SK-N-SH treated with all-trans-retinoic acid at 6 μM for 48 hours (cell line): ENCODE measurements at regions not wholly inside any gene's neighbourhood (a gene's known extent, or its start where the extent isn't known, plus 50 kb on each side); places are given as distances from the start of the nearest gene placed in this dataset.
"Not testable (repeated sequence)": the region's sequence is repeated elsewhere in the genome, so short reads cannot be mapped to it uniquely, and the experiment has no call there.

ENCODE experiments used
- ATAC-seq: fragments of 200-7000 bp; cut with Tn5 transposase; 3 replicates; pipeline ENCODE4 v1.9.1; 2020; ENCODE audit warnings: mild to moderate bottlenecking, moderate library complexity
- ARNTL ChIP-seq: fragments of 450-650 bp; formaldehyde crosslinking; IDR thresholded peaks from 2 replicates; pipeline ENCODE4 v1.5.0; 2020; ENCODE audit warnings: low read depth, mild to moderate bottlenecking, moderate library complexity, borderline replicate concordance
- BACH2 ChIP-seq: fragments of 250-450 bp; sonication (Bioruptor Pico); IDR thresholded peaks from 2 replicates; pipeline ENCODE4 v1.9.0; 2021; ENCODE audit warnings: mild to moderate bottlenecking, borderline replicate concordance
- CSDC2 ChIP-seq: fragments of 250-450 bp; sonication (Bioruptor Pico); IDR thresholded peaks from 2 replicates; pipeline ENCODE4 v1.5.0; 2020; ENCODE audit warnings: mild to moderate bottlenecking, moderate library complexity
- CSRNP3 ChIP-seq: fragments of 250-450 bp; sonication (Bioruptor Pico); IDR thresholded peaks from 2 replicates; pipeline ENCODE4 v1.5.1; 2021; ENCODE audit warnings: mild to moderate bottlenecking, moderate library complexity
- ESRRG ChIP-seq: fragments of 250-450 bp; sonication (Bioruptor Pico); IDR thresholded peaks from 2 replicates; pipeline ENCODE4 v1.6.1; 2021; ENCODE audit warnings: mild to moderate bottlenecking
- GLIS3 ChIP-seq: fragments of 250-450 bp; sonication (Bioruptor Pico); IDR thresholded peaks from 2 replicates; pipeline ENCODE4 v1.5.0; 2020; ENCODE audit warnings: mild to moderate bottlenecking, moderate library complexity
- ISL1 ChIP-seq: fragments of 250-450 bp; sonication (Bioruptor Pico); IDR thresholded peaks from 2 replicates; pipeline ENCODE4 v2.1.2; 2022; ENCODE audit warnings: mild to moderate bottlenecking, moderate library complexity
- OSR1 ChIP-seq: fragments of 250-450 bp; sonication (Bioruptor Pico); IDR thresholded peaks from 2 replicates; pipeline ENCODE4 v1.8.0; 2022; ENCODE audit warnings: moderate library complexity, mild to moderate bottlenecking, inconsistent platforms
- PPARA ChIP-seq: fragments of 250-450 bp; sonication (Bioruptor Pico); IDR thresholded peaks from 2 replicates; pipeline ENCODE4 v1.5.0; 2020; ENCODE audit warnings: mild to moderate bottlenecking, borderline replicate concordance
- RARB ChIP-seq: fragments of 250-450 bp; sonication (Bioruptor Pico); IDR thresholded peaks from 2 replicates; pipeline ENCODE4 v1.8.0; 2021; ENCODE audit warnings: mild to moderate bottlenecking, moderate library complexity
- SNAI2 ChIP-seq: fragments of 250-450 bp; sonication (Bioruptor Pico); IDR thresholded peaks from 2 replicates; pipeline ENCODE4 v1.5.0; 2020; ENCODE audit warnings: mild to moderate bottlenecking, moderate library complexity
- TCF4 ChIP-seq: fragments of 250-450 bp; sonication (Bioruptor Pico); IDR thresholded peaks from 2 replicates; pipeline ENCODE4 v1.8.0; 2021; ENCODE audit warnings: mild to moderate bottlenecking, moderate library complexity, borderline replicate concordance
- TOX ChIP-seq: fragments of 250-450 bp; sonication (Bioruptor Pico); IDR thresholded peaks from 2 replicates; pipeline ENCODE4 v1.8.0; 2021; ENCODE audit warnings: mild to moderate bottlenecking, moderate library complexity, borderline replicate concordance
- ZC3H10 ChIP-seq: fragments of 250-450 bp; sonication (Bioruptor Pico); IDR thresholded peaks from 2 replicates; pipeline ENCODE4 v1.5.1; 2021; ENCODE audit warnings: mild to moderate bottlenecking, moderate library complexity
- ZFP3 ChIP-seq: fragments of 250-450 bp; sonication (Bioruptor Pico); IDR thresholded peaks from 2 replicates; pipeline ENCODE4 v1.5.0; 2020; ENCODE audit warnings: mild to moderate bottlenecking, moderate library complexity
- ZFP30 ChIP-seq: fragments of 450-650 bp; formaldehyde crosslinking; IDR thresholded peaks from 2 replicates; pipeline ENCODE4 v1.5.0; 2022; ENCODE audit warnings: mild to moderate bottlenecking, moderate library complexity
- ZNF565 ChIP-seq: fragments of 450-650 bp; formaldehyde crosslinking; conservative IDR thresholded peaks from 2 replicates; pipeline ENCODE4 v1.5.0; 2020; ENCODE audit warnings: low read depth, mild to moderate bottlenecking, moderate library complexity
- ZNF70 ChIP-seq: fragments of 450-650 bp; formaldehyde crosslinking; IDR thresholded peaks from 2 replicates; pipeline ENCODE4 v1.5.0; 2020; ENCODE audit warnings: mild to moderate bottlenecking, moderate library complexity
- ZNF8 ChIP-seq: fragments of 450-650 bp; formaldehyde crosslinking; IDR thresholded peaks from 2 replicates; pipeline ENCODE4 v1.5.0; 2020; ENCODE audit warnings: mild to moderate bottlenecking, moderate library complexity
- TF ChIP-seq, protein P1 (sequence below): fragments of 250-450 bp; sonication (Bioruptor Pico); IDR thresholded peaks from 2 replicates; pipeline ENCODE4 v1.8.0; 2020; ENCODE audit warnings: mild to moderate bottlenecking, moderate library complexity, borderline replicate concordance
- TF ChIP-seq, protein P2 (sequence below): fragments of 250-450 bp; sonication (Bioruptor Pico); IDR thresholded peaks from 2 replicates; pipeline ENCODE4 v1.5.0; 2020; ENCODE audit warnings: mild to moderate bottlenecking, moderate library complexity
- TF ChIP-seq, protein P3 (sequence below): fragments of 250-450 bp; sonication (Bioruptor Pico); IDR thresholded peaks from 2 replicates; pipeline ENCODE4 v1.5.1; 2020; ENCODE audit warnings: low read depth, mild to moderate bottlenecking, moderate library complexity
- TF ChIP-seq, protein P4 (sequence below): fragments of 250-450 bp; sonication (Bioruptor Pico); IDR thresholded peaks from 2 replicates; pipeline ENCODE4 v1.8.0; 2021; ENCODE audit warnings: low read depth, mild to moderate bottlenecking, moderate library complexity, borderline replicate concordance

- ATAC-seq: no peak
- TF ChIP-seq, protein P1, sequence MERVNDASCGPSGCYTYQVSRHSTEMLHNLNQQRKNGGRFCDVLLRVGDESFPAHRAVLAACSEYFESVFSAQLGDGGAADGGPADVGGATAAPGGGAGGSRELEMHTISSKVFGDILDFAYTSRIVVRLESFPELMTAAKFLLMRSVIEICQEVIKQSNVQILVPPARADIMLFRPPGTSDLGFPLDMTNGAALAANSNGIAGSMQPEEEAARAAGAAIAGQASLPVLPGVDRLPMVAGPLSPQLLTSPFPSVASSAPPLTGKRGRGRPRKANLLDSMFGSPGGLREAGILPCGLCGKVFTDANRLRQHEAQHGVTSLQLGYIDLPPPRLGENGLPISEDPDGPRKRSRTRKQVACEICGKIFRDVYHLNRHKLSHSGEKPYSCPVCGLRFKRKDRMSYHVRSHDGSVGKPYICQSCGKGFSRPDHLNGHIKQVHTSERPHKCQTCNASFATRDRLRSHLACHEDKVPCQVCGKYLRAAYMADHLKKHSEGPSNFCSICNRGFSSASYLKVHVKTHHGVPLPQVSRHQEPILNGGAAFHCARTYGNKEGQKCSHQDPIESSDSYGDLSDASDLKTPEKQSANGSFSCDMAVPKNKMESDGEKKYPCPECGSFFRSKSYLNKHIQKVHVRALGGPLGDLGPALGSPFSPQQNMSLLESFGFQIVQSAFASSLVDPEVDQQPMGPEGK (CRISPR knock-in tag): no peak
- no peak for TF ChIP-seq CSDC2 (CRISPR knock-in tag)
- no peak for TF ChIP-seq BACH2
- TF ChIP-seq, protein P2, sequence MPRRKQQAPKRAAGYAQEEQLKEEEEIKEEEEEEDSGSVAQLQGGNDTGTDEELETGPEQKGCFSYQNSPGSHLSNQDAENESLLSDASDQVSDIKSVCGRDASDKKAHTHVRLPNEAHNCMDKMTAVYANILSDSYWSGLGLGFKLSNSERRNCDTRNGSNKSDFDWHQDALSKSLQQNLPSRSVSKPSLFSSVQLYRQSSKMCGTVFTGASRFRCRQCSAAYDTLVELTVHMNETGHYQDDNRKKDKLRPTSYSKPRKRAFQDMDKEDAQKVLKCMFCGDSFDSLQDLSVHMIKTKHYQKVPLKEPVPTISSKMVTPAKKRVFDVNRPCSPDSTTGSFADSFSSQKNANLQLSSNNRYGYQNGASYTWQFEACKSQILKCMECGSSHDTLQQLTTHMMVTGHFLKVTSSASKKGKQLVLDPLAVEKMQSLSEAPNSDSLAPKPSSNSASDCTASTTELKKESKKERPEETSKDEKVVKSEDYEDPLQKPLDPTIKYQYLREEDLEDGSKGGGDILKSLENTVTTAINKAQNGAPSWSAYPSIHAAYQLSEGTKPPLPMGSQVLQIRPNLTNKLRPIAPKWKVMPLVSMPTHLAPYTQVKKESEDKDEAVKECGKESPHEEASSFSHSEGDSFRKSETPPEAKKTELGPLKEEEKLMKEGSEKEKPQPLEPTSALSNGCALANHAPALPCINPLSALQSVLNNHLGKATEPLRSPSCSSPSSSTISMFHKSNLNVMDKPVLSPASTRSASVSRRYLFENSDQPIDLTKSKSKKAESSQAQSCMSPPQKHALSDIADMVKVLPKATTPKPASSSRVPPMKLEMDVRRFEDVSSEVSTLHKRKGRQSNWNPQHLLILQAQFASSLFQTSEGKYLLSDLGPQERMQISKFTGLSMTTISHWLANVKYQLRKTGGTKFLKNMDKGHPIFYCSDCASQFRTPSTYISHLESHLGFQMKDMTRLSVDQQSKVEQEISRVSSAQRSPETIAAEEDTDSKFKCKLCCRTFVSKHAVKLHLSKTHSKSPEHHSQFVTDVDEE (CRISPR knock-in tag): no peak
- TF ChIP-seq, protein P3, sequence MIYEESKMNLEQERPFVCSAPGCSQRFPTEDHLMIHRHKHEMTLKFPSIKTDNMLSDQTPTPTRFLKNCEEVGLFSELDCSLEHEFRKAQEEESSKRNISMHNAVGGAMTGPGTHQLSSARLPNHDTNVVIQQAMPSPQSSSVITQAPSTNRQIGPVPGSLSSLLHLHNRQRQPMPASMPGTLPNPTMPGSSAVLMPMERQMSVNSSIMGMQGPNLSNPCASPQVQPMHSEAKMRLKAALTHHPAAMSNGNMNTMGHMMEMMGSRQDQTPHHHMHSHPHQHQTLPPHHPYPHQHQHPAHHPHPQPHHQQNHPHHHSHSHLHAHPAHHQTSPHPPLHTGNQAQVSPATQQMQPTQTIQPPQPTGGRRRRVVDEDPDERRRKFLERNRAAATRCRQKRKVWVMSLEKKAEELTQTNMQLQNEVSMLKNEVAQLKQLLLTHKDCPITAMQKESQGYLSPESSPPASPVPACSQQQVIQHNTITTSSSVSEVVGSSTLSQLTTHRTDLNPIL (CRISPR knock-in tag): no peak
- TF ChIP-seq, protein P4, sequence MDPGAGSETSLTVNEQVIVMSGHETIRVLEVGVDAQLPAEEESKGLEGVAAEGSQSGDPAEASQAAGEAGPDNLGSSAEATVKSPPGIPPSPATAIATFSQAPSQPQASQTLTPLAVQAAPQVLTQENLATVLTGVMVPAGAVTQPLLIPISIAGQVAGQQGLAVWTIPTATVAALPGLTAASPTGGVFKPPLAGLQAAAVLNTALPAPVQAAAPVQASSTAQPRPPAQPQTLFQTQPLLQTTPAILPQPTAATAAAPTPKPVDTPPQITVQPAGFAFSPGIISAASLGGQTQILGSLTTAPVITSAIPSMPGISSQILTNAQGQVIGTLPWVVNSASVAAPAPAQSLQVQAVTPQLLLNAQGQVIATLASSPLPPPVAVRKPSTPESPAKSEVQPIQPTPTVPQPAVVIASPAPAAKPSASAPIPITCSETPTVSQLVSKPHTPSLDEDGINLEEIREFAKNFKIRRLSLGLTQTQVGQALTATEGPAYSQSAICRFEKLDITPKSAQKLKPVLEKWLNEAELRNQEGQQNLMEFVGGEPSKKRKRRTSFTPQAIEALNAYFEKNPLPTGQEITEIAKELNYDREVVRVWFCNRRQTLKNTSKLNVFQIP: no peak
- no peak for TF ChIP-seq PPARA
- no peak for TF ChIP-seq ZFP30 (CRISPR knock-in tag)
- TF ChIP-seq ZNF8: no peak
- no peak for TF ChIP-seq ZFP3 (CRISPR knock-in tag)
- TF ChIP-seq ZNF565 (CRISPR knock-in tag): no peak
- TF ChIP-seq ZC3H10 (CRISPR knock-in tag): no peak
- no peak for TF ChIP-seq SNAI2
- TF ChIP-seq ARNTL (CRISPR knock-in tag): no peak
- TF ChIP-seq GLIS3: no peak
- TF ChIP-seq ESRRG (CRISPR knock-in tag): no peak
- TF ChIP-seq OSR1 (CRISPR knock-in tag): no peak
- no peak for TF ChIP-seq TCF4
- TF ChIP-seq, all 23 proteins: peak for 0
Measured at GRCh38 chr10:33831591-33831990, 497.1 kb upstream of the NRP1 start.

DNA sequence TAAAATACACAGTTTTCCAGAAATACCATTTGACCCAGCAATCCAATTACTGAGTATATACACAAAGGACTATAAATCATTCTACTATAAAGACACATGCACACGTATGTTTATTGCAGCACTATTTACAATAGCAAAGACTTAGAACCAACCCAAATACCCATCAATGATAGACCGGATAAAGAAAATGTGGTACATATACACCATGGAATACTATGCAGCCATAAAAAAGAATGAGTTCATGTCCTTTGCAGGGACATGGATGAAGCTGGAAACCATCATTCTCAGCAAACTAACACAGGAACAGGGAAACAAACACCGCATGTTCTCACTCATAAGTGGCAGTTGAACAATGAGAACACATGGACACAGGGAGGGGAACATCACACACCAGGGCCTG lies 495.4 kb upstream of the NRP1 start:
- peak; percentile 62; the same call in 1 of the 2 replicates for TF ChIP-seq ZNF8
- TF ChIP-seq, all 23 proteins: peak for 1; not testable (repeated sequence) for 22
- not testable (repeated sequence) for ATAC-seq

DNA sequence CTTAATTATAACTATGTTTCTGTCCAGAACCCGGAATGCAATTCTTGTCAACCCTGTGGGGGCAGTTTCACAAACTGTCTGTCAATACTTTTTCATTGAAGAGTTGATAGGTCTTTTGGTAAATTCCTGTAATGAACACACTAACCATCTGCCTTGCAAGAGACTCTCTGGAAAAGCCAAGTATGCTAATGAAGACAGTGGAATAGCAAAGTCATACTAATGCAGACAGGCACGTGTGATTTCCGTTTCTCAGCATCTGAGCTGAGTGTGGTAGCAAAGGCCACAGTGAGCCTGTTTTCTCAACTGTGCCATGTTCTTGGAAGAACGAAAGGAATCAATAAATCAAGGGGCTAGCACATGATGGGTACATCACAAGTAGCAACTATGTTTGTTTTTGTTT lies 494.1 kb upstream of the NRP1 start:
- ATAC-seq: no peak
- TF ChIP-seq ARNTL (CRISPR knock-in tag) (no peak), GLIS3 (no peak), TOX (CRISPR knock-in tag) (no peak), ZC3H10 (CRISPR knock-in tag) (no peak), BACH2 (no peak), ISL1 (no peak), TCF4 (no peak), ZNF565 (CRISPR knock-in tag) (no peak), ZFP3 (CRISPR knock-in tag) (no peak), SNAI2 (no peak), RARB (CRISPR knock-in tag) (no peak), ZNF70 (CRISPR knock-in tag) (no peak), OSR1 (CRISPR knock-in tag) (no peak), ZFP30 (CRISPR knock-in tag) (no peak), CSDC2 (CRISPR knock-in tag) (no peak), CSRNP3 (CRISPR knock-in tag) (no peak), ZNF8 (no peak), ESRRG (CRISPR knock-in tag) (no peak)
- TF ChIP-seq, protein P4: no peak
- TF ChIP-seq, protein P1 (CRISPR knock-in tag): no peak
- TF ChIP-seq, all 23 proteins: peak for 0
